CD4-positive, alpha-beta T cell treated with Interleukin-6 for 4 hours (primary cell): ENCODE measurements at regions not wholly inside any gene's neighbourhood (a gene's known extent, or its start where the extent isn't known, plus 50 kb on each side); places are given as distances from the start of the nearest gene placed in this dataset.

Experiments used
- DNase-seq: peaks from one replicate; pipeline ENCODE4 v3.0.0-alpha.2; 2020; ENCODE audit warnings: mixed read lengths

- no peak for DNase-seq
These were observed 58.4 kb upstream of the ALDH1A1 start for GRCh38 chr9:73011181-73011750.

- DNase-seq: no peak
These were observed 56.9 kb upstream of the ALDH1A1 start for GRCh38 chr9:73009649-73010288.

- DNase-seq: no peak
These were observed 55.3 kb upstream of the ALDH1A1 start for GRCh38 chr9:73007966-73008672.

GRCh38 chr9:73006986-73007385, 54.1 kb upstream of the ALDH1A1 start:
- DNase-seq: no peak
